BLaER1 (cell line): ENCODE measurements at regions not wholly inside any gene's neighbourhood (a gene's known extent, or its start where the extent isn't known, plus 50 kb on each side); places are given as distances from the start of the nearest gene placed in this dataset.

Source experiments
- H3K27ac ChIP-seq: shearing (Covaris generic); formaldehyde crosslinking; 2 replicates; pipeline ENCODE4 v1.8.1; 2022
- H3K27me3 ChIP-seq: shearing (Covaris generic); formaldehyde crosslinking; 2 replicates; pipeline ENCODE4 v1.8.1; 2022
- H3K36me3 ChIP-seq: shearing (Covaris generic); formaldehyde crosslinking; 2 replicates; pipeline ENCODE4 v1.8.1; 2022
- H3K4me1 ChIP-seq: shearing (Covaris generic); formaldehyde crosslinking; 2 replicates; pipeline ENCODE4 v1.8.1; 2022
- H3K4me2 ChIP-seq: shearing (Covaris generic); formaldehyde crosslinking; 2 replicates; pipeline ENCODE4 v1.8.1; 2022
- H3K4me3 ChIP-seq: shearing (Covaris generic); formaldehyde crosslinking; 2 replicates; pipeline ENCODE4 v1.8.1; 2022
- H3K9ac ChIP-seq: shearing (Covaris generic); formaldehyde crosslinking; 2 replicates; pipeline ENCODE4 v1.8.1; 2022
- H3K9me3 ChIP-seq: shearing (Covaris generic); formaldehyde crosslinking; 2 replicates; pipeline ENCODE4 v1.8.1; 2022
- H4K20me1 ChIP-seq: shearing (Covaris generic); formaldehyde crosslinking; 2 replicates; pipeline ENCODE4 v1.8.1; 2022
- Cebpa-rat ChIP-seq: shearing (Covaris generic); IDR thresholded peaks from 2 replicates; pipeline ENCODE4 v1.8.1; 2022

GRCh38 chr6:150312395-150312794 is 56.4 kb upstream of the IYD start:
- H3K4me3 ChIP-seq, result no peak overlapping the region
- no peak overlapping the region for H3K4me2 ChIP-seq
- no peak overlapping the region for H3K27ac ChIP-seq
- H3K9me3 ChIP-seq, result peaks cover 15% of the 10 kb centered on the region
- no peaks in the 10 kb centered on the region for H3K36me3 ChIP-seq
- H4K20me1 ChIP-seq, result no peaks in the 10 kb centered on the region
- no peaks in the 10 kb centered on the region for H3K27me3 ChIP-seq
- H3K9ac ChIP-seq, result no peak overlapping the region
- no peak for TF ChIP-seq Cebpa-rat
- peaks cover 36% of the 10 kb centered on the region for H3K4me1 ChIP-seq

GRCh38 chr6:150312844-150313584 is 55.8 kb upstream of the IYD start:
- TF ChIP-seq Cebpa-rat, result no peak
- Histone ChIP-seq H3K27me3 (no peaks in the 10 kb centered on the region), H3K9me3 (peaks cover 15% of the 10 kb centered on the region), H4K20me1 (no peaks in the 10 kb centered on the region), H3K4me1 (peaks cover 37% of the 10 kb centered on the region), H3K27ac (0 out of 2 replicates have a peak overlapping the region, but pooled peaks have one; percentile 22), H3K4me2 (peak overlapping the region; percentile 74), H3K9ac (no peak overlapping the region), H3K36me3 (no peaks in the 10 kb centered on the region), H3K4me3 (no peak overlapping the region)

DNA sequence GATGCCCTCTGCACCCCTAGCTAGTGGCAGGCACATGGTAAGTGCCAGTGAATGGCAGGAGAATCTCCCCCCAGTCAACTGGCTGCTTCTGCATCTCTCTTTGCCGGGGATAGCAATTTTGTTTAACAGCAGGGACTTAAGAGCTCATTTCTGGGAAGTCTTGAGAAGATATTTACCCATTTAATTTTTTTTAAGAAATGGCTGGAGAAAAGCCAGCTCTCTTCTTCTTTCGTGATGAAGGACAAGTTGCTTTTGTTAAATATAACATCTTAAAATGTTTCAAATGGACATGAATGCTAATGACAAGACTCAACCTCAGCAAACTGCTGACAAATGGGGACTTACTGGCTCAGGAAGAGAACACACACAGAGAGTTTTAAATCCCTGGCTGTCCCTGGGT is 55.0 kb upstream of the IYD start:
- Histone ChIP-seq H3K9me3 (peaks cover 15% of the 10 kb centered on the region), H3K4me1 (peaks cover 37% of the 10 kb centered on the region), H3K9ac (no peak overlapping the region), H4K20me1 (no peaks in the 10 kb centered on the region), H3K36me3 (no peaks in the 10 kb centered on the region), H3K4me2 (peak overlapping the region; percentile 74), H3K4me3 (no peak overlapping the region), H3K27ac (no peak overlapping the region), H3K27me3 (no peaks in the 10 kb centered on the region)
- TF ChIP-seq Cebpa-rat, result no peak

DNA sequence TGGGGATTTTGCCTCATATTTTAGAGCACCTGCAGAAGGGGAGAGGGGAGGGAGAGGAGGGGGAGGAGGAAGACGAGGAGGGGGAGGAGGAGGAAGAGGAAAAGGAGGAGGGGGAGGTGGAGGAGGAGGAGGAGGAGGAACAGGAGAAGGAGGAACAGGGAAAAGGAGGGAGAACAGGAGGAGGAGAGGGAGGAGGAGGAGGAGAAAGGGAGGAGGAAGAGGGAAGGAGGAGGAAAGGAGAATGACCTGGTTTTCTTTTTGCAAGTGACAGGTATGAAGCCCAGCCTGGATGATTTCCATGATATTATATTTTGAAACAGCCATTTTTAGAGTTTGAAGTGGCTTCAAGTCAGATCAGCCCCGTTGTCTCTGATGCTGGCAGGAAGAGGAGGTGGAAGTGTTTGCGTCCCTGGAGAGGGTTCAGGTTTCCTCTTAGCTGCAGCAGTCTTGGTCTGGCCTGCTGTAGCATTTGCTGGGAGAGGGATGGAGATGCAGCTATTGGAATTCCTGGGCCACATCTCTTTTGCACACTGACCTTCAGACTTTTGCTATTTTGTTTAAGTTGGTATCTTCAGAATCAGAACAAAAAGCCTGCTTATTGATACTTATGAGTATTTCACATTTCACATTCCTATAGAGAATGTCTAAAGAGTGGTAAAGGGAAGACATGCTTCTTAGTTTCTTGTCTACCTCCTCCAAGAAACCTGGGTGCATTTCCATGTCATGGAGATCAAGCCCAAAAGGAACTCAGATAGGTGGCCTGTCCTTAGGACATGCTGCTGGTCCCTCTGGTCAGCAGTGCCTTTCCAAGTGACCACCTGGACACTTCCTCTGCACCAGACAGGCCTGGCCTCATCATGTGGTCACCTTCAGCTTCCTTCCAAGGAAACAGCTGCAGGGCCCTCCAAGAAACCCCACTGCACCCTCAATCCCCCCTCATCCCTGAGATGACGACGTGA is 54.3 kb upstream of the IYD start:
- H4K20me1 ChIP-seq, result no peaks in the 10 kb centered on the region
- no peak overlapping the region for H3K27ac ChIP-seq
- H3K4me3 ChIP-seq, result 0 out of 2 replicates have a peak overlapping the region, but pooled peaks have one; percentile 11
- no peaks in the 10 kb centered on the region for H3K27me3 ChIP-seq
- peak overlapping the region; percentile 74 for H3K4me2 ChIP-seq
- TF ChIP-seq Cebpa-rat, result no peak
- peaks cover 37% of the 10 kb centered on the region for H3K4me1 ChIP-seq
- H3K9ac ChIP-seq, result no peak overlapping the region
- H3K9me3 ChIP-seq, result peaks cover 15% of the 10 kb centered on the region
- H3K36me3 ChIP-seq, result no peaks in the 10 kb centered on the region

DNA sequence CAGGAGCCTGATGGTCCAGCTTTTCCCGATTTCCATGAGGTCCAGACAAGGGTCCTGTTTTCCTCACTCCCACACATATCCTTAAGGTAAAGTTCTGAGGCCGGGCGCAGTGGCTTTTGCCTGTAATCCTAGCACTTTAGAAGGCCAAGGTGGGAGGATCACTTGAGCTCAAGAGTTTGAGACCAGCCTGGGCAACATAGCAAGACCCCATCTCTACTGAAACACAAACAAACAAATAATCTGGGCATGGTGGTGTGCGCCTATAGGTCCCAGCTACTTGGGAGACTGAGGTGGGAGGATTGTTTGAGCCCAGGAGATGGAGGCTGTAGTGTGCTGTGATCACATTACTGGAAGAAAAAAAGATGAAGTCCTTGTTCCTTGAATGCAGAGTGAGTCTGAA is 53.2 kb upstream of the IYD start:
- no peaks in the 10 kb centered on the region for H4K20me1 ChIP-seq
- no peaks in the 10 kb centered on the region for H3K36me3 ChIP-seq
- H3K9me3 ChIP-seq, result peaks cover 15% of the 10 kb centered on the region
- no peak overlapping the region for H3K4me3 ChIP-seq
- no peak overlapping the region for H3K9ac ChIP-seq
- no peaks in the 10 kb centered on the region for H3K27me3 ChIP-seq
- no peak overlapping the region for H3K4me2 ChIP-seq
- no peak for TF ChIP-seq Cebpa-rat
- H3K27ac ChIP-seq, result no peak overlapping the region
- peaks cover 37% of the 10 kb centered on the region for H3K4me1 ChIP-seq

GRCh38 chr6:150316936-150317335 is 51.9 kb upstream of the IYD start:
- Histone ChIP-seq H3K9me3 (peaks cover 15% of the 10 kb centered on the region), H3K4me1 (peaks cover 42% of the 10 kb centered on the region), H4K20me1 (no peaks in the 10 kb centered on the region), H3K27me3 (no peaks in the 10 kb centered on the region), H3K4me3 (no peak overlapping the region), H3K27ac (no peak overlapping the region), H3K9ac (no peak overlapping the region), H3K4me2 (peak overlapping the region; percentile 7; the same call in 1 of the 2 replicates), H3K36me3 (no peaks in the 10 kb centered on the region)
- no peak for TF ChIP-seq Cebpa-rat
